H9 (cell line): ENCODE measurements at regions not wholly inside any gene's neighbourhood (a gene's known extent, or its start where the extent isn't known, plus 50 kb on each side); places are given as distances from the start of the nearest gene placed in this dataset.
A peak's percentile ranks its signal among the peaks of the same experiment; 100 is the strongest.

Experiments
- DNase-seq: peaks from one replicate; pipeline ENCODE4 v3.0.0-alpha.2; 2017
- H2AFZ ChIP-seq: one replicate; pipeline ENCODE4 v1.6.1; 2013; ENCODE audit warnings: mild to moderate bottlenecking, low read length, control low read depth, moderate library complexity
- H2AK5ac ChIP-seq: 2 replicates; pipeline ENCODE4 v1.6.1; 2013; ENCODE audit warnings: low read length, control low read depth, mixed read lengths; ENCODE audit not compliant: insufficient read length
- H2BK120ac ChIP-seq: one replicate; pipeline ENCODE4 v1.6.1; 2013; ENCODE audit warnings: low read depth, mild to moderate bottlenecking, low read length, control low read depth, inconsistent platforms; ENCODE audit not compliant: poor library complexity, severe bottlenecking
- H2BK12ac ChIP-seq: 2 replicates; pipeline ENCODE4 v1.6.1; 2013; ENCODE audit warnings: low read length, control low read depth, mixed read lengths, low read depth; ENCODE audit not compliant: insufficient read length
- H2BK15ac ChIP-seq: 2 replicates; pipeline ENCODE4 v1.6.1; 2013; ENCODE audit warnings: low read depth, low read length, control low read depth
- H2BK20ac ChIP-seq: one replicate; pipeline ENCODE4 v1.6.1; 2013; ENCODE audit warnings: low read depth, mild to moderate bottlenecking, low read length, control low read depth, inconsistent platforms; ENCODE audit not compliant: poor library complexity, severe bottlenecking
- H2BK5ac ChIP-seq: 2 replicates; pipeline ENCODE4 v1.6.1; 2013; ENCODE audit warnings: low read length, control low read depth, mixed read lengths; ENCODE audit not compliant: insufficient read length
- H3K14ac ChIP-seq: 2 replicates; pipeline ENCODE4 v1.6.1; 2013; ENCODE audit warnings: low read length, control low read depth; ENCODE audit not compliant: insufficient read depth
- H3K18ac ChIP-seq: 2 replicates; pipeline ENCODE4 v1.6.1; 2013; ENCODE audit warnings: low read depth, mild to moderate bottlenecking, mixed read lengths, low read length, control low read depth; ENCODE audit not compliant: insufficient read length
- H3K23ac ChIP-seq: 2 replicates; pipeline ENCODE4 v1.6.1; 2013; ENCODE audit warnings: low read length, control low read depth, mixed read lengths, low read depth; ENCODE audit not compliant: insufficient read length
- H3K23me2 ChIP-seq: 2 replicates; pipeline ENCODE4 v1.6.1; 2013; ENCODE audit warnings: low read depth, mild to moderate bottlenecking, mixed read lengths, low read length, control low read depth; ENCODE audit not compliant: insufficient read length, poor library complexity, severe bottlenecking
- H3K27ac ChIP-seq: 2 replicates; pipeline ENCODE4 v1.5.1; 2013; ENCODE audit warnings: low read length, control low read depth, mixed read lengths, low read depth; ENCODE audit not compliant: insufficient read length
- H3K27me3 ChIP-seq: 2 replicates; pipeline ENCODE4 v1.6.1; 2013; ENCODE audit warnings: low read length, control low read depth, inconsistent platforms; ENCODE audit not compliant: insufficient read depth
- H3K4ac ChIP-seq: 2 replicates; pipeline ENCODE4 v1.6.1; 2013; ENCODE audit warnings: low read depth, mild to moderate bottlenecking, control low read depth, inconsistent platforms, low read length, moderate library complexity
- H3K4me1 ChIP-seq: 2 replicates; pipeline ENCODE4 v1.6.1; 2013; ENCODE audit warnings: low read length, control low read depth, inconsistent platforms; ENCODE audit not compliant: insufficient read depth
- H3K4me2 ChIP-seq: 2 replicates; pipeline ENCODE4 v1.6.1; 2013; ENCODE audit warnings: low read length, control low read depth, mixed read lengths; ENCODE audit not compliant: insufficient read length, insufficient read depth
- H3K56ac ChIP-seq: 2 replicates; pipeline ENCODE4 v1.6.1; 2013; ENCODE audit warnings: low read depth, mild to moderate bottlenecking, mixed read lengths, low read length, control low read depth; ENCODE audit not compliant: insufficient read length
- H3K79me1 ChIP-seq: 2 replicates; pipeline ENCODE4 v1.6.1; 2013; ENCODE audit warnings: low read depth, mild to moderate bottlenecking, moderate library complexity, low read length, control low read depth, inconsistent platforms; ENCODE audit not compliant: insufficient read depth, poor library complexity, severe bottlenecking
- H3K79me2 ChIP-seq: 2 replicates; pipeline ENCODE4 v1.6.1; 2013; ENCODE audit warnings: low read length, control low read depth, inconsistent platforms; ENCODE audit not compliant: insufficient read depth
- H3K9ac ChIP-seq: 2 replicates; pipeline ENCODE4 v1.6.1; 2013; ENCODE audit warnings: low read length, control low read depth, mixed read lengths; ENCODE audit not compliant: insufficient read length; ENCODE audit errors: extremely low read depth
- H3K9me3 ChIP-seq: one replicate; pipeline ENCODE4 v1.6.1; 2013; ENCODE audit warnings: low read depth, low read length, inconsistent platforms; ENCODE audit not compliant: control insufficient read depth
- H3T11ph ChIP-seq: one replicate; pipeline ENCODE4 v1.6.1; 2013; ENCODE audit warnings: mild to moderate bottlenecking, low read length, control low read depth, inconsistent platforms
- H4K20me1 ChIP-seq: one replicate; pipeline ENCODE4 v1.6.1; 2013; ENCODE audit not compliant: control insufficient read depth, insufficient read length, insufficient read depth
- H4K5ac ChIP-seq: 2 replicates; pipeline ENCODE4 v1.6.1; 2013; ENCODE audit warnings: low read depth, mild to moderate bottlenecking, mixed read lengths, low read length, control low read depth; ENCODE audit not compliant: insufficient read length
- H4K8ac ChIP-seq: replicated peaks from 2 replicates; pipeline ENCODE4 v1.6.1; 2013; ENCODE audit warnings: low read length, control low read depth, mixed read lengths, low read depth; ENCODE audit not compliant: insufficient read length
- H4K91ac ChIP-seq: 2 replicates; pipeline ENCODE4 v1.6.1; 2013; ENCODE audit warnings: low read depth, mild to moderate bottlenecking, moderate library complexity, mixed read lengths, low read length, control low read depth; ENCODE audit not compliant: insufficient read length
- H3K27ac Mint-ChIP-seq, 3 experiments: 2 replicates in 2 of 3; 3 replicates in 1 of 3; pipeline ENCODE4 v1.8.0; 2020 to 2021; ENCODE audit warnings: mixed read lengths in 3 of 3, mild to moderate bottlenecking in 1 of 3, moderate library complexity in 1 of 3
- H3K27me3 Mint-ChIP-seq: 2 replicates; pipeline ENCODE4 v1.8.0; 2021; ENCODE audit warnings: low read depth, mild to moderate bottlenecking, moderate library complexity, mixed read lengths
- H3K36me3 Mint-ChIP-seq, 3 experiments: 2 replicates in 2 of 3; 3 replicates in 1 of 3; pipeline ENCODE4 v1.8.0; 2020 to 2021; ENCODE audit warnings: low read depth in 3 of 3, mixed read lengths in 3 of 3; ENCODE audit not compliant: insufficient read depth in 1 of 3
- H3K4me1 Mint-ChIP-seq, 2 experiments: 2 replicates each; pipeline ENCODE4 v1.8.0; 2020; ENCODE audit warnings: mixed read lengths in 2 of 2
- H3K4me3 Mint-ChIP-seq, 2 experiments: 2 replicates in 1 of 2; 3 replicates in 1 of 2; pipeline ENCODE4 v1.8.0; 2020 to 2021; ENCODE audit warnings: mild to moderate bottlenecking in 2 of 2, mixed read lengths in 2 of 2, moderate library complexity in 1 of 2
- H3K9me3 Mint-ChIP-seq, 2 experiments: 2 replicates in 1 of 2; 3 replicates in 1 of 2; pipeline ENCODE4 v1.8.0; 2020; ENCODE audit warnings: mild to moderate bottlenecking in 2 of 2, mixed read lengths in 2 of 2, moderate library complexity in 1 of 2
- CTCF ChIP-seq: fragments of 200-600 bp; sonication (generic); conservative IDR thresholded peaks from 3 replicates; pipeline ENCODE4 v1.8.0; 2021; ENCODE audit warnings: antibody characterized with exemption, mild to moderate bottlenecking
- WGBS: extraction: QIAGEN DNeasy Blood & Tissue Kit; methylation state at CpG from one replicate; pipeline ENCODE4 v1.1.7; 2013; ENCODE audit warnings: missing lambda C conversion rate, low lambda C conversion rate, mixed read lengths; ENCODE audit not compliant: insufficient read length; ENCODE audit errors: extremely low coverage; 5-methylcytosine and 5-hydroxymethylcytosine counted together

- Histone ChIP-seq H2BK12ac (no peak overlapping the region), H2AFZ (no peak overlapping the region), H3K23ac (no peak overlapping the region), H2BK15ac (no peak overlapping the region), H3K56ac (no peak overlapping the region), H3K79me2 (no peaks in the 10 kb centered on the region), H3K4ac (no peak overlapping the region), H4K5ac (no peak overlapping the region), H3K79me1 (no peaks in the 10 kb centered on the region), H3K14ac (no peak overlapping the region), H3K23me2 (no peaks in the 10 kb centered on the region), H3K18ac (no peak overlapping the region), H3K27me3 (no peaks in the 10 kb centered on the region), H4K8ac (no peak overlapping the region), H3K27ac (no peak overlapping the region), H3T11ph (no peak overlapping the region), H4K20me1 (no peaks in the 10 kb centered on the region), H3K9ac (no peak overlapping the region), H2BK20ac (no peak overlapping the region), H2AK5ac (no peak overlapping the region), H3K4me1 (no peaks in the 10 kb centered on the region), H3K9me3 (no peaks in the 10 kb centered on the region), H3K4me2 (no peak overlapping the region), H2BK120ac (no peak overlapping the region), H4K91ac (no peak overlapping the region), H2BK5ac (no peak overlapping the region)
- H3K27me3 Mint-ChIP-seq, result peaks cover 8% of the 10 kb centered on the region
- no peak for TF ChIP-seq CTCF
- no peak overlapping the region; a peak in 2 of 5 replicates for H3K4me3 Mint-ChIP-seq
- 0 out of 7 replicates have a peak overlapping the region, but pooled peaks of 1 of the 3 experiments have one; percentile 20 for H3K27ac Mint-ChIP-seq
- DNase-seq, result no peak
- WGBS, result no CpG with 5 or more reads among the region's 5 CpGs
- H3K36me3 Mint-ChIP-seq, result peaks cover 0 to 2% (median 0%) of the 10 kb centered on the region in 3 experiments; a peak in 2 of 7 replicates
- no peaks in the 10 kb centered on the region for H3K4me1 Mint-ChIP-seq
- H3K9me3 Mint-ChIP-seq, result peaks cover 0 to 28% of the 10 kb centered on the region in 2 experiments; a peak in 2 of 5 replicates
Measured at GRCh38 chrX:107549504-107549903, 78.8 kb upstream of the PRPS1 start.
